ENCODE measurements at regions not wholly inside any gene's neighbourhood (a gene's known extent, or its start where the extent isn't known, plus 50 kb on each side); places are given as distances from the start of the nearest gene placed in this dataset.

DNA sequence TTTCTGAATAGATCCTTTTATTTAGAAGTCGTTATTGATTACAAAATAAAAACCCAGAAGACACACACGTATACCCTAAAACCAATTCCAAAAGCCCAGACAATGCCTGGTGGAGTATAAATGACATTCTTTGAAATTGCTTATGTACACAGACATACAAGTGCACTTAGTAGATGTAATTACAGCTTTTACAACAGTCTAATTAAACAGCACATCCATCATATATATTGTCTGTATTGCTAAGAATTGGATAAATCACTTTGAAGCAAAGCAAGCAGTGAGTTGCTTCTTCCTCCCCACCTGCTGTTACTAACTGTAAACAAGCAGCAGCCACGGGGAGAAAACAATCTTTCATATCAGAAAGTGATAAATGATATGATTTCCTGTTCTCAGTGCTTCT, 645.7 kb downstream of the TLL1 start:
- 2% methylated on average over 3 of the region's 3 CpGs for WGBS (ENCODE audit: insufficient coverage, low coverage, missing lambda C conversion rate)
- Histone ChIP-seq H3K4me3 (no peak overlapping the region), H3K9me3 (replicated peaks; ENCODE audit: control insufficient read depth, insufficient read depth, low read depth, low read length) (no peaks in the 10 kb centered on the region), H3K9ac (ENCODE audit: insufficient read depth in 1 of 2, low read depth in 2 of 2, low read length in 2 of 2) (no peak overlapping the region), H3K4me1 (replicated peaks in 1 of 2; ENCODE audit: control insufficient read depth in 2 of 2, insufficient read depth in 2 of 2, low read length in 2 of 2) (no peaks in the 10 kb centered on the region), H3K79me2 (ENCODE audit: control insufficient read depth, insufficient read depth, low read length) (no peaks in the 10 kb centered on the region), H4K20me1 (replicated peaks; ENCODE audit: control insufficient read depth, insufficient read depth, low read length) (no peaks in the 10 kb centered on the region), H3K9me1 (ENCODE audit: control insufficient read depth, insufficient read depth, low read length) (no peaks in the 10 kb centered on the region), H3K4me2 (ENCODE audit: insufficient read depth, low read length) (no peak overlapping the region), H2AFZ (ENCODE audit: low read depth, low read length) (no peak overlapping the region), H3K27me3 (ENCODE audit: control insufficient read depth in 2 of 2, insufficient read depth in 2 of 2, low read length in 2 of 2) (no peaks in the 10 kb centered on the region), H3K36me3 (ENCODE audit: control insufficient read depth, insufficient read depth, low read length) (no peaks in the 10 kb centered on the region), H3K27ac (ENCODE audit: extremely low read depth, low read depth, low read length) (no peak overlapping the region)
- no peak for ATAC-seq
- in situ Hi-C loops (cut with MboI) (no loop called here), intact Hi-C loops (cut with micrococcal nuclease) (no loop called here)
- FAIRE-seq = no peak
- TF ChIP-seq GATAD2A (IDR thresholded peaks at IDR 0.05) (no peak), PCBP1 (IDR thresholded peaks at IDR 0.05; ENCODE audit: low read depth, low read length, poor library complexity, severe bottlenecking) (no peak), ZC3H4 (CRISPR knock-in tag; IDR thresholded peaks at IDR 0.05; ENCODE audit: borderline replicate concordance) (no peak), ZBTB1 (CRISPR knock-in tag; IDR thresholded peaks at IDR 0.05; ENCODE audit: borderline replicate concordance, low read depth) (no peak), PRMT5 (CRISPR knock-in tag; IDR thresholded peaks at IDR 0.05) (no peak), NUFIP1 (IDR thresholded peaks at IDR 0.05; ENCODE audit: partially characterized antibody) (no peak), ZFX (CRISPR knock-in tag; IDR thresholded peaks at IDR 0.05) (no peak), RUNX1 (IDR thresholded peaks at IDR 0.05; ENCODE audit: low read depth) (no peak), ADNP (tag; IDR thresholded peaks at IDR 0.05) (no peak), ZNF408 (CRISPR knock-in tag; IDR thresholded peaks at IDR 0.05; ENCODE audit: low read depth) (no peak), TAF7 (tag; IDR thresholded peaks at IDR 0.05) (no peak)
- TF ChIP-seq, protein P1, sequence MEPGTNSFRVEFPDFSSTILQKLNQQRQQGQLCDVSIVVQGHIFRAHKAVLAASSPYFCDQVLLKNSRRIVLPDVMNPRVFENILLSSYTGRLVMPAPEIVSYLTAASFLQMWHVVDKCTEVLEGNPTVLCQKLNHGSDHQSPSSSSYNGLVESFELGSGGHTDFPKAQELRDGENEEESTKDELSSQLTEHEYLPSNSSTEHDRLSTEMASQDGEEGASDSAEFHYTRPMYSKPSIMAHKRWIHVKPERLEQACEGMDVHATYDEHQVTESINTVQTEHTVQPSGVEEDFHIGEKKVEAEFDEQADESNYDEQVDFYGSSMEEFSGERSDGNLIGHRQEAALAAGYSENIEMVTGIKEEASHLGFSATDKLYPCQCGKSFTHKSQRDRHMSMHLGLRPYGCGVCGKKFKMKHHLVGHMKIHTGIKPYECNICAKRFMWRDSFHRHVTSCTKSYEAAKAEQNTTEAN (CRISPR knock-in tag; IDR thresholded peaks at IDR 0.05) = no peak
- TF ChIP-seq, protein P2, sequence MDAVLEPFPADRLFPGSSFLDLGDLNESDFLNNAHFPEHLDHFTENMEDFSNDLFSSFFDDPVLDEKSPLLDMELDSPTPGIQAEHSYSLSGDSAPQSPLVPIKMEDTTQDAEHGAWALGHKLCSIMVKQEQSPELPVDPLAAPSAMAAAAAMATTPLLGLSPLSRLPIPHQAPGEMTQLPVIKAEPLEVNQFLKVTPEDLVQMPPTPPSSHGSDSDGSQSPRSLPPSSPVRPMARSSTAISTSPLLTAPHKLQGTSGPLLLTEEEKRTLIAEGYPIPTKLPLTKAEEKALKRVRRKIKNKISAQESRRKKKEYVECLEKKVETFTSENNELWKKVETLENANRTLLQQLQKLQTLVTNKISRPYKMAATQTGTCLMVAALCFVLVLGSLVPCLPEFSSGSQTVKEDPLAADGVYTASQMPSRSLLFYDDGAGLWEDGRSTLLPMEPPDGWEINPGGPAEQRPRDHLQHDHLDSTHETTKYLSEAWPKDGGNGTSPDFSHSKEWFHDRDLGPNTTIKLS (IDR thresholded peaks at IDR 0.05; ENCODE audit: borderline replicate concordance, low read depth) = no peak
- DNase-seq (ENCODE audit: extremely low read depth in 1 of 4, low spot score in 3 of 4) = no peak
- ChIA-PET CTCF (ENCODE audit: low intra/inter-chr PET ratio) (no interaction called here), POLR2A (no interaction called here)
- no TSS peak for BruUV-seq (replicated peaks)
